ENCODE measurements at regions not wholly inside any gene's neighbourhood (a gene's known extent, or its start where the extent isn't known, plus 50 kb on each side); places are given as distances from the start of the nearest gene placed in this dataset.

- DNase-seq = no peak
These were observed 88.3 kb upstream of the SLC44A3 start for GRCh38 chr1:94731891-94732290.

GRCh38 chr1:94730450-94730849, 89.7 kb upstream of the SLC44A3 start:
- no peak for DNase-seq

- no peak for DNase-seq
These were observed 90.9 kb upstream of the SLC44A3 start for GRCh38 chr1:94729267-94729666.

GRCh38 chr1:94727846-94728715, 92.1 kb upstream of the SLC44A3 start:
- no peak for DNase-seq

GRCh38 chr1:94726981-94727685, 93.0 kb upstream of the SLC44A3 start:
- no peak for DNase-seq

- no peak for DNase-seq
These were observed 94.6 kb upstream of the SLC44A3 start for GRCh38 chr1:94725566-94725965.

GRCh38 chr1:94723894-94724293, 96.3 kb upstream of the SLC44A3 start:
- DNase-seq = no peak

- DNase-seq = no peak
These were observed 96.7 kb upstream of the SLC44A3 start for GRCh38 chr1:94723463-94723862.

- no peak for DNase-seq
These were observed 98.0 kb upstream of the SLC44A3 start for GRCh38 chr1:94722181-94722580.

GRCh38 chr1:94721240-94721639, 98.9 kb upstream of the SLC44A3 start:
- peak; percentile 94 to 96 for DNase-seq

- DNase-seq = peak; percentile 61 to 69
These were observed 100.0 kb upstream of the SLC44A3 start for GRCh38 chr1:94719926-94720793.

- peak; percentile 10 to 14 for DNase-seq
These were observed 103.2 kb upstream of the SLC44A3 start for GRCh38 chr1:94716965-94717364.

- no peak for DNase-seq
These were observed 104.8 kb upstream of the SLC44A3 start for GRCh38 chr1:94715321-94715720.

- no peak for DNase-seq
These were observed 105.6 kb upstream of the SLC44A3 start for GRCh38 chr1:94714552-94714951.

- DNase-seq = no peak
These were observed 106.0 kb upstream of the SLC44A3 start for GRCh38 chr1:94714152-94714551.

GRCh38 chr1:94713472-94714141, 106.5 kb upstream of the SLC44A3 start:
- DNase-seq = peak; percentile 83 to 85

GRCh38 chr1:94709891-94710581, 110.1 kb upstream of the SLC44A3 start:
- no peak for DNase-seq

- no peak for DNase-seq
These were observed 111.3 kb upstream of the SLC44A3 start for GRCh38 chr1:94708811-94709210.

- DNase-seq = no peak
These were observed 111.9 kb upstream of the SLC44A3 start for GRCh38 chr1:94708299-94708685.

GRCh38 chr1:94707321-94708298, 112.5 kb upstream of the SLC44A3 start:
- DNase-seq = no peak

- no peak for DNase-seq
These were observed 117.7 kb upstream of the SLC44A3 start for GRCh38 chr1:94702442-94702815.

All from Kasumi-1 (cell line).